Stimulated activated CD4-positive, alpha-beta T cell treated with anti-CD3 and anti-CD28 coated beads, Interleukin-1b, Interleukin-23, amount 100 ng/mL, for 24 hours (primary cell): ENCODE measurements at regions not wholly inside any gene's neighbourhood (a gene's known extent, or its start where the extent isn't known, plus 50 kb on each side); places are given as distances from the start of the nearest gene placed in this dataset.
"Not testable (repeated sequence)": the region's sequence is repeated elsewhere in the genome, so short reads cannot be mapped to it uniquely, and the experiment has no call there.

Experiments
- DNase-seq, 4 experiments: peaks; one replicate each; pipeline ENCODE4 v3.0.0-alpha.2; 2020; ENCODE audit warnings: low read depth in 4 of 4, low spot score in 1 of 4

- DNase-seq, result no peak
These were observed 333.5 kb upstream of the EPHA6 start for GRCh38 chr3:96480881-96481280.

GRCh38 chr3:96483191-96483590, 331.2 kb upstream of the EPHA6 start:
- not testable (repeated sequence) for DNase-seq

GRCh38 chr3:96483781-96484180, 330.6 kb upstream of the EPHA6 start:
- no peak for DNase-seq

- DNase-seq, result no peak
These were observed 325.7 kb upstream of the EPHA6 start for GRCh38 chr3:96488708-96489107.

GRCh38 chr3:96491023-96491422, 323.4 kb upstream of the EPHA6 start:
- DNase-seq, result no peak

GRCh38 chr3:96491868-96492267, 322.5 kb upstream of the EPHA6 start:
- DNase-seq, result no peak

GRCh38 chr3:96510334-96510733, 304.1 kb upstream of the EPHA6 start:
- DNase-seq, result no peak

GRCh38 chr3:96537165-96537564, 277.2 kb upstream of the EPHA6 start:
- no peak for DNase-seq

GRCh38 chr3:96538186-96538585, 276.2 kb upstream of the EPHA6 start:
- DNase-seq, result no peak

- no peak for DNase-seq
These were observed 266.3 kb upstream of the EPHA6 start for GRCh38 chr3:96548073-96548472.

- no peak for DNase-seq
These were observed 237.5 kb upstream of the EPHA6 start for GRCh38 chr3:96576935-96577334.

GRCh38 chr3:96584066-96584465, 230.3 kb upstream of the EPHA6 start:
- no peak for DNase-seq

- DNase-seq, result not testable (repeated sequence)
These were observed 207.5 kb upstream of the EPHA6 start for GRCh38 chr3:96606865-96607264.

GRCh38 chr3:96619475-96619874, 194.9 kb upstream of the EPHA6 start:
- peak in 1 of 4 experiments; percentile 0 for DNase-seq

- no peak for DNase-seq
These were observed 191.5 kb upstream of the EPHA6 start for GRCh38 chr3:96622878-96623277.

GRCh38 chr3:96631050-96631449, 183.3 kb upstream of the EPHA6 start:
- DNase-seq, result no peak

- no peak for DNase-seq
These were observed 167.8 kb upstream of the EPHA6 start for GRCh38 chr3:96646596-96646995.

- no peak for DNase-seq
These were observed 156.7 kb upstream of the EPHA6 start for GRCh38 chr3:96657710-96658109.

GRCh38 chr3:96671861-96672595, 142.4 kb upstream of the EPHA6 start:
- not testable (repeated sequence) for DNase-seq

GRCh38 chr3:96677156-96677555, 137.2 kb upstream of the EPHA6 start:
- DNase-seq, result no peak

- no peak for DNase-seq
These were observed 136.1 kb upstream of the EPHA6 start for GRCh38 chr3:96678325-96678724.

GRCh38 chr3:96700322-96701315, 113.8 kb upstream of the EPHA6 start:
- DNase-seq, result no peak
